SK-N-SH treated with all-trans-retinoic acid at 6 μM for 48 hours (cell line): ENCODE measurements at regions not wholly inside any gene's neighbourhood (a gene's known extent, or its start where the extent isn't known, plus 50 kb on each side); places are given as distances from the start of the nearest gene placed in this dataset.

Source experiments
- ATAC-seq: fragments of 200-7000 bp; cut with Tn5 transposase; 3 replicates; pipeline ENCODE4 v1.9.1; 2020; ENCODE audit warnings: mild to moderate bottlenecking, moderate library complexity
- ARNTL ChIP-seq: fragments of 450-650 bp; formaldehyde crosslinking; IDR thresholded peaks from 2 replicates; pipeline ENCODE4 v1.5.0; 2020; ENCODE audit warnings: low read depth, mild to moderate bottlenecking, moderate library complexity, borderline replicate concordance
- BACH2 ChIP-seq: fragments of 250-450 bp; sonication (Bioruptor Pico); IDR thresholded peaks from 2 replicates; pipeline ENCODE4 v1.9.0; 2021; ENCODE audit warnings: mild to moderate bottlenecking, borderline replicate concordance
- CSDC2 ChIP-seq: fragments of 250-450 bp; sonication (Bioruptor Pico); IDR thresholded peaks from 2 replicates; pipeline ENCODE4 v1.5.0; 2020; ENCODE audit warnings: mild to moderate bottlenecking, moderate library complexity
- ESRRG ChIP-seq: fragments of 250-450 bp; sonication (Bioruptor Pico); IDR thresholded peaks from 2 replicates; pipeline ENCODE4 v1.6.1; 2021; ENCODE audit warnings: mild to moderate bottlenecking
- ISL1 ChIP-seq: fragments of 250-450 bp; sonication (Bioruptor Pico); IDR thresholded peaks from 2 replicates; pipeline ENCODE4 v2.1.2; 2022; ENCODE audit warnings: mild to moderate bottlenecking, moderate library complexity
- OSR1 ChIP-seq: fragments of 250-450 bp; sonication (Bioruptor Pico); IDR thresholded peaks from 2 replicates; pipeline ENCODE4 v1.8.0; 2022; ENCODE audit warnings: moderate library complexity, mild to moderate bottlenecking, inconsistent platforms
- PATZ1 ChIP-seq: fragments of 250-450 bp; sonication (Bioruptor Pico); IDR thresholded peaks from 2 replicates; pipeline ENCODE4 v1.8.0; 2020; ENCODE audit warnings: mild to moderate bottlenecking, moderate library complexity, borderline replicate concordance
- PPARA ChIP-seq: fragments of 250-450 bp; sonication (Bioruptor Pico); IDR thresholded peaks from 2 replicates; pipeline ENCODE4 v1.5.0; 2020; ENCODE audit warnings: mild to moderate bottlenecking, borderline replicate concordance
- RARB ChIP-seq: fragments of 250-450 bp; sonication (Bioruptor Pico); IDR thresholded peaks from 2 replicates; pipeline ENCODE4 v1.8.0; 2021; ENCODE audit warnings: mild to moderate bottlenecking, moderate library complexity
- TCF4 ChIP-seq: fragments of 250-450 bp; sonication (Bioruptor Pico); IDR thresholded peaks from 2 replicates; pipeline ENCODE4 v1.8.0; 2021; ENCODE audit warnings: mild to moderate bottlenecking, moderate library complexity, borderline replicate concordance
- TSHZ2 ChIP-seq: fragments of 250-450 bp; sonication (Bioruptor Pico); IDR thresholded peaks from 2 replicates; pipeline ENCODE4 v1.5.0; 2020; ENCODE audit warnings: mild to moderate bottlenecking, moderate library complexity
- ZC3H10 ChIP-seq: fragments of 250-450 bp; sonication (Bioruptor Pico); IDR thresholded peaks from 2 replicates; pipeline ENCODE4 v1.5.1; 2021; ENCODE audit warnings: mild to moderate bottlenecking, moderate library complexity
- ZFP3 ChIP-seq: fragments of 250-450 bp; sonication (Bioruptor Pico); IDR thresholded peaks from 2 replicates; pipeline ENCODE4 v1.5.0; 2020; ENCODE audit warnings: mild to moderate bottlenecking, moderate library complexity
- ZFP30 ChIP-seq: fragments of 450-650 bp; formaldehyde crosslinking; IDR thresholded peaks from 2 replicates; pipeline ENCODE4 v1.5.0; 2022; ENCODE audit warnings: mild to moderate bottlenecking, moderate library complexity
- ZNF565 ChIP-seq: fragments of 450-650 bp; formaldehyde crosslinking; conservative IDR thresholded peaks from 2 replicates; pipeline ENCODE4 v1.5.0; 2020; ENCODE audit warnings: low read depth, mild to moderate bottlenecking, moderate library complexity
- ZNF70 ChIP-seq: fragments of 450-650 bp; formaldehyde crosslinking; IDR thresholded peaks from 2 replicates; pipeline ENCODE4 v1.5.0; 2020; ENCODE audit warnings: mild to moderate bottlenecking, moderate library complexity
- ZNF8 ChIP-seq: fragments of 450-650 bp; formaldehyde crosslinking; IDR thresholded peaks from 2 replicates; pipeline ENCODE4 v1.5.0; 2020; ENCODE audit warnings: mild to moderate bottlenecking, moderate library complexity
- TF ChIP-seq, protein P1 (sequence below): fragments of 250-450 bp; sonication (Bioruptor Pico); IDR thresholded peaks from 2 replicates; pipeline ENCODE4 v1.5.1; 2020; ENCODE audit warnings: low read depth, mild to moderate bottlenecking, moderate library complexity

DNA sequence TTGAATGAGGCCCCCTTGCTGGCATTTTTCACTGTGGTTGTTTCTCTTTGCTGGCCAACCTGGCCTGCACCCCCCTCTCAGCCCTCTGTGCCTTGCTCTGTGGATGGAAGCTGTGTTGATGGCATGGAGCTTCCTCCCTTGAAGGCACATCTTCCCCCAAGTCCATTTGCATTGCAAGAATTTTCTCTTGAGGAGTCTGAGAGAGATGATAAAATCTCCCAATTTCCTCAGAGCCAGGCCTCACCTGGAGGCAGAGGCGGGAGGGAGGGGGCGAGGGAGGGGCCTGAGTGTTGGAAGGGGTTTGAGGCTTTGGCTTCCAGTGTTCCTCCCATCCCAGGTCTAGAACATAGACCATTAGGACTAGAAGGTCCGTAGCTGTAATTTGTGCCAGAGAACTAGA is 175.1 kb downstream of the SCP2D1 start (continued):
- TF ChIP-seq CSDC2 (CRISPR knock-in tag): no peak
- no peak for TF ChIP-seq TCF4 (CRISPR knock-in tag)
- TF ChIP-seq ZFP30 (CRISPR knock-in tag): no peak

GRCh38 chr20:18989736-18990474 is 176.3 kb downstream of the SCP2D1 start:
- TF ChIP-seq ZNF8 (CRISPR knock-in tag) (no peak), ZNF565 (CRISPR knock-in tag) (no peak), OSR1 (CRISPR knock-in tag) (no peak), TSHZ2 (CRISPR knock-in tag) (no peak)
- TF ChIP-seq, protein P1, sequence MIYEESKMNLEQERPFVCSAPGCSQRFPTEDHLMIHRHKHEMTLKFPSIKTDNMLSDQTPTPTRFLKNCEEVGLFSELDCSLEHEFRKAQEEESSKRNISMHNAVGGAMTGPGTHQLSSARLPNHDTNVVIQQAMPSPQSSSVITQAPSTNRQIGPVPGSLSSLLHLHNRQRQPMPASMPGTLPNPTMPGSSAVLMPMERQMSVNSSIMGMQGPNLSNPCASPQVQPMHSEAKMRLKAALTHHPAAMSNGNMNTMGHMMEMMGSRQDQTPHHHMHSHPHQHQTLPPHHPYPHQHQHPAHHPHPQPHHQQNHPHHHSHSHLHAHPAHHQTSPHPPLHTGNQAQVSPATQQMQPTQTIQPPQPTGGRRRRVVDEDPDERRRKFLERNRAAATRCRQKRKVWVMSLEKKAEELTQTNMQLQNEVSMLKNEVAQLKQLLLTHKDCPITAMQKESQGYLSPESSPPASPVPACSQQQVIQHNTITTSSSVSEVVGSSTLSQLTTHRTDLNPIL (CRISPR knock-in tag): no peak
- no peak for ATAC-seq

DNA sequence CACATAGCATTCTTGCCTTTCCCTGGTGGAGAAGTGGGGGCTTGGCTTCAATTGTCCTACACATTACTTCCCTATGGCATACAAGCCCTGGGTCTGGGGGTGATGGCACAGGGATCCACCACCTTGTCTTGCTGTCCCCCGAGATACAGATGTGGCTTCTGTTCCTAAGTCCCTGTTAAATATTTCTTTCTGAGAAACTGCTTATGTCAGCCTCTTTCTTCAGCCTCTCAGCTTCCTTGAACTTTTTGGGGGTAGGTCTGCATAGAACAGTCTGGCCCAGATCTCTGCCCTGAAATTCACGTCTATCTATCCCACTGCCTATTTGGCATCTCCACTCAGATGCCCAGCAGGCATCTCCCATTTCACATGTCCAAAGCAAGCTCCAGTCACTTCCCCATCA is 177.4 kb downstream of the SCP2D1 start:
- no peak for ATAC-seq
- TF ChIP-seq ARNTL: no peak
- no peak for TF ChIP-seq RARB (CRISPR knock-in tag)
- TF ChIP-seq ZC3H10 (CRISPR knock-in tag): no peak
- no peak for TF ChIP-seq ISL1 (CRISPR knock-in tag)
- no peak for TF ChIP-seq OSR1 (CRISPR knock-in tag)
- no peak for TF ChIP-seq ZNF70
- TF ChIP-seq ZFP3 (CRISPR knock-in tag): no peak
- no peak for TF ChIP-seq BACH2
- TF ChIP-seq, protein P1 (CRISPR knock-in tag): no peak
- no peak for TF ChIP-seq PATZ1 (CRISPR knock-in tag)
- TF ChIP-seq CSDC2 (CRISPR knock-in tag): no peak
- no peak for TF ChIP-seq TCF4 (CRISPR knock-in tag)
- no peak for TF ChIP-seq ZNF565 (CRISPR knock-in tag)
- TF ChIP-seq PPARA (CRISPR knock-in tag): no peak
- no peak for TF ChIP-seq TSHZ2 (CRISPR knock-in tag)
- no peak for TF ChIP-seq ZFP30 (CRISPR knock-in tag)
- TF ChIP-seq ESRRG (CRISPR knock-in tag): no peak
- TF ChIP-seq, all 23 proteins: peak for 0
